ENCODE measurements at regions not wholly inside any gene's neighbourhood (a gene's known extent, or its start where the extent isn't known, plus 50 kb on each side); places are given as distances from the start of the nearest gene placed in this dataset.

DNA sequence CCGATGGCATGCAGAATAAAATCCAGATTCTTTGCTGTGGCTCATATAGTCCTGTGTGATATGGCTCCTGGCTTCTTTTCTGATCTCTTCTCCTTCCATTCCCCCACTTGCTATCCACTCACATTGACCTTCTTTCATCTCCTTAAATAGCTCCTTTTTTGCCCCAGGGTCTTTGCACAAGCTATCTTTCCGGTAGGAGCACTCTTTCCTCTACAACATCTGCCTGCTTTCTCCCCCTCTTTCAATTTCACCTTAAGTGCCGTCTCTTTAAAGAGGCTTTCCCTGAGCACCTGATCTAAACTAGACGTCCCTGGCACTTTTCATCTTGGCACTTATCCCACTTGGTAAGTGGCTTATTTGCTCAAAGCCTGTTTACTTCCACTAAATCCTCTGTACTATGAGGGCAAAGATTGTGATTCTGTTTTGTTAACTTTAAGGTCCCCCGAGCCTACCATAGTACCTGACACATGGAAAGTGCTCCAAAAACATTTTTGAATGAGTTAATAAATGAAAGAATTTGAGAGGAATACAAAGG is 323.3 kb upstream of the TLE3 start:
- DNase-seq, result no peak

DNA sequence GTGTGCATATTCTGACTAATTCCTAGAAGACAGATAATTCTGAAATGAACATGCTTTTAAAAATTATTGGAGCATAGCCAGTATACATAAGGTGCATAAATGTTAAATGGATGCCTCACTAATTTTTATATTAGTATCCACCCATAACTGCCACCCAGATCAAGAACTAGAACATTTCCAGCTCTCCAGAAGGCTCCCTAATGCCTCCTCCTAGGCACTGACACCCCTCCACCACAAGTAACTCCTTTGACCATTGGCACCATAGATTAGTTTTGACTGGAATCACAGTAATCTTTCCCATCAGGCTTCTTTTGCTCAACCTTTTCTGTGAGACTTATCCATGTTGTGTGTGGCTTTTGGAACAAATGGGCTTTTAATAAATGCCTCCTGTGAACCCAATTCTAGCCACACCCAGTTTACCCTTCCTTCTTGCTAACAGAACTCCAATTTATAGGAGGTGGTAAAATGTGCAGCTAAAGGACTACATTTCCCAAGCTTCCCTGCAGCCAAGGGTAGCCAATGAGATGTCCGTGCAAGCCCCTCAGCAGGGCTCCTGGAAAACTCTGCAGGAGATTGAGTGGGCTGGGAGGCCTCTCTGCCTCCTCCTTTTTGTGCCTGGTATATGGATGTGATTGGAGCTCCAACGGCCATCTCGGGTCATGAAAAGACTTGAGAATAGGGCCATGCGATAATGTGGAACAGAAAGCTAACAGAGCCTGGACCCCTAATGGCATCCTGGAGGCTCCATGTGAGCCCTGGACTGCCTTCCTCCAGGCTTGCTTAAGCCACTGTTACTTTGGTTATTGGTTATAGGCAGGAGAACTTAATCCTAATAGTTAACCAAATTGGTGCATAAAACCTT is 322.6 kb upstream of the TLE3 start:
- DNase-seq, result no peak

DNA sequence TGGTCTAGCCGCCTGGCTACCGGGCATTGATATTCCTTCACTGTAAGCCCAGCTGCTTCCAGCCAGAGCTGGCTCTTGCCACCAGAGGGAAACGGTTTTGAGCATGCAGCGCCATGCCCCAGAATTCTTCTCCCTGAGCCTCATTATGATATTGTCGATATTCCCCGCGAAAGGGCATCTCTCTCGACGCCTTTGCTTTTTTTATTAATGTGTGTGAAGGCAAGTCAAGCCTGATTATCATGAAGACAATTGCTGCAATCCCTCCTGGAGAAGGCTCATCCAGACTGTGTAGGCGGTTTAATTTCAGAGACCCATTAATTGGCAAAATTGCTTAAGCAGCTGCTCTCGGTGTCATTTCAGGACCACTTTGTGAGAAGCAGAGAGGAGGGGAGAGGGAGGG is 321.2 kb upstream of the TLE3 start:
- no peak for DNase-seq

DNA sequence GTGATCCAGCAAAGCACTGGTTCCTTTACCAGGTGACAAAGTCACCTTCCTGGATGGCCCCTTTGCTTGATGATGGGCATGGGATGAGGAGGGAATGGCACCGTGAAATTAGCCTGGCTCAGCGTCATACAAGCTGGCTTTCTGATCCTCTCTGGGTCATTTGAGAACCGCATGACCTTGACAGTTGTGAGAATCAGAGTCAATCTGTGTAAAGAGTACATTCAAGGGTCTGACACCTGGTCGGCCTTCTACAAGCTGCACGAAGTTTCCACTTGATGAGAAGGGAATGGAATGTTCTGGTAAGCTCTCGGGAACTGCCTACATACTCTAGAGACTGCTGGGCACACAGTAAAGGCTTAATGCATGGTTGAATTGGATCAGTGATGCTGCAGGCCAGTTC is 319.8 kb upstream of the TLE3 start:
- DNase-seq, result no peak

DNA sequence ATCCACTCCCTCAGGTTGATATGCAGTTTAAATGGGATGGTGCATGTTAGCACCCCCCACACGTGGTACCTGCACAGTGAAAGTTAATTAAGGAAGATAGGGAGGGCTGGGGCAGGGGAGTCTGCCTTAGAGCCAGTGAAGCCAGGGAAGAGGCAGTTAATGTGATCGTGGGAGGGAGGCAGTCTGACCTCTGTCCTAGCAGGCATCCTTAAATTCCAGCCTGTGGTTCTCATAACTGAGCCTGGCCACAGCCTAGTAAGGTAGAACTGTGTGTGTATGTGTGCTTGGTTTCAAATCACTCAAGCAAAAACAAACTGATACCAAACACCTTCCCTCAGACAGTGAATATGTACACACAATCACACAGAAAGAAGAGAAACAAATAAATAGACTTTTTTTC is 319.1 kb upstream of the TLE3 start:
- no peak for DNase-seq

DNA sequence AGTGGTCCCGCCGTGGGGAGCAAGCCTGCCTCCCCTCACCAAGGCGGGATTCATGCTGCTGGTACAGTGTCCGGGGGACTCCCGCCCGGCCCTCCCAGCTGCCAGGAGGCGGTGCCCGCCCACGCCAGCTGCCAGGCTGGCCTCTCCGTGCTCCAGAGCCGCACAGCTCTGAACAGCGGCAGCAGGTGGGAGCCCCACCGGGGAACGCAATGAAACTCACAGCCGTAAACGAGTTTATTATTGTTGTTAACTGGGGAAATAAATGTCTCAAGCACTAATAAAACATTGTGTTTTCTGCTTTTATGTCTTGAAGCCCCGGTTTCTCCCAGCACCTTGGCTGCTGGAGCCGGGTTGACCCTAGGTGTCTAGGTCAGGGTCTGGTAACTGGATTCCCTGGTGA is 317.7 kb upstream of the TLE3 start:
- DNase-seq, result peak; percentile 79

DNA sequence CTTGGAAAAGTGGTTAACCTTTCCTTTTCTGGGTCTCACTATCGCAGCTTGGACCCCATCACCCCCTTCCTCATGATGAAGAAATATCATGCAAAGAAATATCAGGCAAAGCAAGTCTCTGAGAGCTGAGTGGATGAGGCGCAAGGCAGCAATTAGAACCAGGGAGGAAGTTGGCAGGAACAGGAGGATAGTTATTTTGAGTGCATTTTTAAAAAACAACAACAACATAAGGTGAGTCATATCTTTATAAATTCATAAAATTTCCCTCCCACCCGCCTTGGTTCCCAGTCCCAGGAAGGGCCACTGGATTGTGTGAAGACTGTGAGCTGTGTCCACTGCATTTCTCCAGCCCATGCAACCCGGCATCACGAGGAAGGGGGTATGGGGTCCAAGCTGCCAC is 316.9 kb upstream of the TLE3 start:
- no peak for DNase-seq

DNA sequence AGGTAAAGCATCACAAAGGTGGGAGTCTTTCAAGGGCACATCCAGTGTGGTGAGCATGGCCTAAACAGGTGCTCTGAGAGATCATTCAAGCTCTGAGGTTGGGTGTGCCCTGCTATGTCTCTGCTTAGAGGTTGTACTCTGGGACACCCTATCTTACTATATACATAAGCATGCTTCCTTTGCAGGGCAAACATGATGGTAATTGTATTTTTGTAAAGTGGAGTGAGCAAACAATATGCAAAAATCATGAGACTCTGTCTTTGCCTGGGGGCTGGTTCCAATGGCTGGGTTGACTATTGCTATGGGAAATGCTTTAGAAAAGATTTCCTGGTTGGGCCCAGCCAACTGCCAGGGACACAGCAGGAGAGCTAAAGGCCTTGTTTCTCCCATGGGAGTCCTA is 315.1 kb upstream of the TLE3 start:
- DNase-seq, result no peak

DNA sequence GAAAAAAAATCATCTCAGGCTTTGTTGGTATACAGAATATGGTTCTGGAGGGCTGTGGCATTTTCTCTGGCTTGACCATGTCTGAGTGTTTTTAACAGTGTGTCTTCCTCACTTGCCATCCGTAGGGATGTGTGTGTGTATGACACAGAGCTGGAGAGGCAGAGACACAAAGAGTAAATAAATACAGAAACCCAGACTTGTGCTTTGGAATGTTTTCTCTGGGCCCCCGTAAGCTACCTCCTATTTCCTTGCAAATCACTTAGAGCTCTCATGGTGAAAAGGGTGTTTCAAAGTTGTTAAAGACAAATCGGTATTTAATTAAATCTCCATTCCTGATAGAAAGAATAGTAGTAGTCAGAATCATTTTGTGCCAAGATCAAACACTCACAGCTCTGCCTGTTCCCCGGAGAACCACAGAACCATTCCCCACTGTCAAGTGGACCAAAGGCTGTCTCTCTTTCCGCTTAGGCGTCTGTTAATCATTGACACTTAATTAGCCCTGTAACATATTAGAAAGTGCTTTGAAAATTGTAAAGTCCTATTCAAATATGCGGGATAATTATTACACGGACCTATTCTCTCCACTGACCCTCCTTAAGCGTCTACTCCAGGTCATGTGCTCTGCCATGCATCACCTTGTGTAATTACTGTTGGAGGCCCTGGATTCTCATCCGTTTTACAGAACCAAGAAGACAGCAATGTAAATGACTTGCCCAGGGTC is 313.6 kb upstream of the TLE3 start:
- no peak for DNase-seq

DNA sequence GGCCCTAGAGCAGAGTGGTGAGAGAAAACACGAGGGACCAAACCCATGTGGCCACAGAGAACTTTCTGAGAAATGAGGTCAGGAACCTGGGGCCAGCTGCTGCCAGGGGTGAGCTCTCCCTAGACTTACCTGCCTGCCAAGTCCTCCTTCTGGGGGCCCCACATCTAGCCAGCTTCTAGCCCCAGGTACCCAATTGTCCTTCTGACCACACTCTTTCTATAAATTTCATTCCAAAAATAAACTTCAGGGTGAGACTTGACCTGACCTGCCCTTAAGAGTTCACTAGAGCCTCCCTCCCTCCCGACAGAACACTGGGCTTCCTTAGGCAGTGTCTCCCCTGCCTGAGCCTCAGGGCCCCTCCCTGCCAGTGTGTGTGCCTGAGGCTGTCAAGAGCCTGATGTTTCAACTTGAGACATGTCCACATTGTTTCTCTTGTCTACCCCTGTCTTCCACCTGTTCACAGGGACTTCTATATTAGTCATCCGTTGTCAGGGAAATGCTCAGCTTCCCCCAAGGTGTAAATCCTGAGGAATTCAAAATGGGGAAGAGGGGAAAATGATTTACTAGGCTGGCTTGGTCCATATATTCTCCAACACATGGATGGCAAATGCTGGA is 312.8 kb upstream of the TLE3 start:
- DNase-seq, result peak; percentile 11

DNA sequence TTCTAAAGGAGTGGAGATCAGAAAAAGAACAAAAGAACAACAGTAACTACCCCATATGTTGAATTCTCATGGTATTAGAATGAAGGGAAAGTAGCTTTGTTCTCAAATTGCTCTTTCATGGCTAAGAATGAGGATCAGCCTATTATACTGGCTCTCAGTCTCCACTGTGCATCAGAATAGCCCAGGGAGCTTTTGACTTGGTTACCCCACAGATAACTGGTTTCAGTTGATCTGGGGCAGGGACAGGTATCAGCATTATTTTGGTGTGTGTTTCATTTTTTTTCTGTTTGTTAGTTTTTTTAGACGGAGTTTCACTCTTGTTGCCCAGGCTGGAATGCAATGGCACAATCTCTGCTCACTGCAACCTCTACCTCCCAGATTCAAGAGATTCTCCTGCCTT is 311.7 kb upstream of the TLE3 start:
- DNase-seq, result no peak

DNA sequence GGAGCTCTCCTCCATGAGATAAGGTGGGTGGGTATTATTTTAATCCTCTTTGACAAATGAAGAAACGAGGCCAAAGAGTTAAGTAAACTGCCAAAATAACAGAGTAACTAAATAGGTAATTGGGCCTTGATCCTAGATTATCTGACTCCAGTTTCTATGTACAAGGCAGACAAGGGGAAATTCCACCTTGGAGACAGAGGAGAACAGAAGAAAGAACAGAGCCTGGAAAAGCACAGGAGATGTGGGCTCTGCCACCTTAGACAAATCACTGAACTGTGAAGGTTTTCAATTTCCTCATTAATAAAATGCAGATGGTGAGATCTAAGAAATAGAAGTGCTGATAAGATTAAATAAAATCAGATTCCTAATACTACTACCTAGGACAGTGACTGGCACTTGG is 310.2 kb upstream of the TLE3 start:
- DNase-seq, result no peak

DNA sequence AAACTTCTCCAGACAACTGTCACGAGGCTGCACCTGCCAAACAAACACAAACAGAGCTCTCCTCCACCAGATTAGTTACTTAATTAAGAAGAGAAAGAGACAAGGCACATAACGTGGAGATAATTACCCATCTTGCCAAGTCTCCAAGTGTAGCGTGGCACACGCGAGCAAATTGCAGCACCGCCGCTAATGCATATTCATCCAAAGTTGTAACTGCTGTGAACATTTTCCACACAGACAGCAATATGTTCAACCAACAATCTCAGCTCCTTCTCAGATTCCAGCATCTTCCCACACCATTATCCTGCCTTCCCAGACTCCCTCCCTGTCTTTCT is 309.6 kb upstream of the TLE3 start:
- DNase-seq, result peak; percentile 7

DNA sequence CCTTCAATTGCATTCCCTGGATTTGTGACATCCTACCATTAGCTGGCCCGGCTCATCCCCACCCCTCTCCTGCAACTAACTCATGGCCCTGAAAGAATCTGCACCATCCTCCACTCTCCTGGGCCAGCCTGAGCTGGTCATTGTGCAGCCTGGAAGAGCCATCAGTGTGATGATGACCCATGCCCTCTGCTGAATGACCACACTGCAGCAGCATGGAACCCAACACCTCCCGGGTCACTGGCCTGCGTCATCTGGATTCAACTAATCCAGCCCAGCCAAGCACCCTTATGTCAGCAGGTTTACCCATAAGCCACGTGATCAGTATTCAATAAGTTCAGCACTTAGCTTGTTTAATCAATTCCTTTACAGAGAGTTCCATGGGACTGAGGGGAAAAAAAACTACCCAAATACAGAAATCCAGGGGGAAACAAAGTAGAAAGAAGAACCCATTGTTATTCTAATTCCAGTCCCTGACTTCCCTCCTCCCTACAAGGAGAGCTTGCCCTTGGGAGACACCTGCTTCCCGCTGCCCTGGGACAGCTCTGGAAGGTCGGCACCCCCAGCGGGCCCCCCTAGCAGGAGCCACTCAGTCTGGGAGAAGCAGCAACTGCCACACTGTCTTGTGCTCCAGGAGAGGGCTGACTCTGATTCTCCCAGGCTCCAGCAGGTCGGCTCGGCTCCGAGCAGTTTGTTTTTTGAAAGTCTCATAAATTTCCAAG is 309.1 kb upstream of the TLE3 start:
- DNase-seq, result peak; percentile 13

DNA sequence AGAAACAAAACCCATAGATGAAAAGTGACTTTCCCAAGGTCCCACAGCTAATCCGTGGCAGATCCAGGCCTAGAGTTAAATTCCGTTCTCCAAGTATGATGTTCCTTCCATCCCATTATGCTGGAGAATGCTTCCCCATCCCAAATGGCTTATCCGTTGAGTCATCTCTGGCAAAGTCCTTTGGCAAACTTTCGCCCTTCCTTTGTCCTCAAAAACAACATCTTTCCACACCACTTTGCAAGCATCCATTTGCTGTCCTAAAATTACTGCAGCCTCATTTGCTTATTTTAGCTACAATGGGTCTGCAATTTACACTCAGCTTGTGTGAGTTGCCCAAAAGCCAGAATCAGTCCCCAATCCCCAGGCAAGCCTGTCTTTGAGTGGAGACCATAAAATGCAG is 304.0 kb upstream of the TLE3 start:
- peak; percentile 62 for DNase-seq

DNA sequence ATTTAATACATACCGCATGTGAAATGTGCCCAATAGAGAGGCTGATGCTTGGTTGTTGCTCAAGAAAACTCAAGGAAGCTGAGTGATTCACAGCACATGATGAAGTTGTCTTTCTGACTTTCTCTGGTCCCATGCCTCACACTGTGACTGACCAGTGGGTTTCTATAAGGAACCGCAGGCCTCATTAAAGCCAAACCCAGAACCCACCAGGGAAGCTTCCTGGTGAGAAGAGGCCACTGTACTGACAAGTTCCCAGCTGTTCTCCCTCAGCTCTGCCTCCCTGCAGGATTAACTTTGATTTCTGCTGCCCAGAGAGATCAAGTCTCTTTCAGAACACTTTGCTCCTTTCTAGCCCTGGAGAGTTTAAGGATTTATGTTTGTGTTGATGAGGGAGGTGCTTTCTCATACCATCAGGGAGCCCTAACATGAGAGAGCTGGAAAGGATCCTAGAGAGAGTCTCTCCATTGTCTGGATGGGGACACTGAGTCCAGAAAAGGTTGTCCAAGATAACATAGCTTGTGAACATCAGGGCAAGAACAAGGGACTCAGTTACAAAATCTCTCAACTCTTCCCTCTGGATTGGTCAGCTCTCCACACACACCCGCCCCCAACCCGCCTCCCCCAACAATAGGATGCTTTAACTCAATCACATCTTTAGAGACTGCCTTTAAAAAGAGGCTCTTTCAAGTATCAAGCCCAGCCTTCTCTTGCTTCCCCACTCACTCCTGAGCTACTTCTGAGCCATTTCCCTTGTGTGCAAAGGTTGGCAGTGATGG is 303.2 kb upstream of the TLE3 start:
- peak; percentile 17 for DNase-seq

DNA sequence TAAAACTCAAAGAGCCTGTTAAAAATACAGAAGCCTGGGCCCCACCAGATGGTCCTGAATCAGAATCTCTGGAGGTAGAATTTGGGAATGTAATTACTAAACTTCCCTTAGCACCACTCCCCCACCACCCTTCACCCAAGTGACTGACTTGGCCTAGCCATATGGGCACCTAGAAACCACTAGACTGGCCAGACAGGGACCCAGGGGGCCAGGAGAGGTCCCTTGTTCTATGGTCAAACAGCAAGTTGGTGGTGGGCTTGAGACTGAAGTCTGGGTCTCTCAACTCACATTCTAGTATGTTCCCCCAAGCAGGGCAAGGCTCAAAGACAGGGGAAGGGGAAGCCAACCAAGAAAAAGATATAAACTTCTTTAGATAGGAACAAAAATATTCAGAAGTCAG is 301.5 kb upstream of the TLE3 start:
- peak; percentile 2 for DNase-seq

DNA sequence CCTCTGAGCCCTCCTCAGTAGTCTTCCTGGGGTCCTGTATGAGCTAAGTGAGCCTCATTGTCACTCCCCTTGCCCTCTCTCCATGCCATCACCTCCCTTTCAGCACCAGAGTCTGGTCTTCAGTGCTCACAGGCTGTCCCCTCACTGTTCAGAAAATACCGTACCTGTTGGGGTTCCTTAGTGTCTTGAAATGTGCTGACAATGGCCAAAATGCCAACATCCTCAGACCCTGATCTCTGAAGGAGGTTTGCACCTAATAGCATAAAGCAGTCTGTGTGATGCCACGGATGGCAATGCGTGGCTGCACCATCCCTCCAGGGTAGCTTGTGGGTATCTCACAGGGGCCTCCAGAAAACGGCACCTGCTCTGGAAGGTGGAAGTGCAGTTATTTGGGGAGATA is 301.0 kb upstream of the TLE3 start:
- DNase-seq, result peak; percentile 7

DNA sequence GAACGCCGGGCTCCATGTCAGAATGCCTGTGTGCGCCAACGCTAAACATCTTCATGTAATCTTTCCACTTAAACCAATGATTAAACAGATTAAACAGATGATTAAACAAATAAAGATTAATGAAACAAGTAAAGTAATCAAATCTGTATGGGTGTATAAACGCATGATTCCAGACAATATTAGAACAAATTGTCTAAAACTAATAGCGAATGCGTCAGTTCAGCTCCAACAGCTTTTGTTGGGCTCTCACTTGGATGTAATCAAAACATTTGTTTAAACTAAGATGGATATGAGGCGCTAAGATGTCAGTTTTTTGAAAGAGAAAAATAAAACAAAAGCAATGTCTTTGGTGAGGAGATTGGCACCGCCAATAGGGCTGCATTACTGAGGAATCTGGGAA is 299.1 kb upstream of the TLE3 start:
- DNase-seq, result peak; percentile 2

DNA sequence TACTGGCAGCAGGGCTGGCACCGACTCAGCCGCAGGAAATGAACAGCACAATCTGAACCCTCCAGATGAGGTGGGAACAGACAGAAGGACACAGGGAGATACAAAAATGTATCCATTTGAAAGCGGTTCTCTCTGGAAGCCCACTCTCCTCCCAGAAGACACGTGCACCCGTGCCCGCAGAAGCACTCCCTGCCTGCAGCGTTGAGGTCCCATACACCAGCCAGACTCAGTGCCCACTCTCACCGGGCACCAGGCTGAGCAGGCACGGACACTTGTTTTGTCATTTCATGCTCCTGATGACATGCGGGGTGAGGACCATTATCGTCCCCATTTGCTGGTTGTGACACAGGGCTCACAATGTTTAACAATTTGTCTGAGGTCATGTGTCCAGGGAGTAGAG is 297.4 kb upstream of the TLE3 start:
- peak; percentile 11 for DNase-seq

DNA sequence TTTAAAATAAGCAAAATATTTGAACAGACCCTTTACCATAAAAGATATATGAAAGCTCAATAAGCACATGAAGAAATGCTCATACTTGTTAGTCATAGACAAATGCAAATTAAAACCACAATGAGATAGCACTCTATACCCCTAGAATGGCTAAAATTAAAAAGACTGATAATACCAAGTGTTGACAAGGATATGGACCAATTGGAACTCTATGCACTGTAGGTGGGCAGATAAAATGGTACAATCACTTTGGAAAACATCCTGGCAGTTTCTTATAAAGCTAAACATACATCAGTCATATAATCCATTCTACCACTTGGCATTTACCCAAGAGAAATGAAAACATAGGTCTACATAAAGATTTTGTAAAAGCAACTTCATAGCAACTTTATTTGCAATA is 293.0 kb upstream of the TLE3 start:
- no peak for DNase-seq

DNA sequence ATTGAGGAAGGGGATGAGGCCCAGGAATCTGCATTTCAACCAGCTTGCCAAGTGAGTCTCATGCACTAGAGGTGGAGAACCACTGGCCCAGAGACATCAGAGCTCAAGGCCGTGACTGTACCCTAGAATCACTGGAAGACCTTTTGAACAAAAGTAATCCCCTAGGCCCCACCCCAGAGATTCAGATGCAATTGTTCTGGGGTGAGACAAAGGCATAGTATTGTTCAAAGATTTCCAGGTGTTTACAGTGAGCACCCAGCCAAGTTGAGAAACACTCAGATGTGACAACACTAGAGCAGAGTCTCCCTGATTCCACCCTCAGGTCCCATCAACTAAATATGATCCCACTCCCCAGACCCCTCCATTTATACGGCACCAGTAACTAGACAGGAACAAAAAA is 290.3 kb upstream of the TLE3 start:
- DNase-seq, result no peak

All from right hindlimb (tissue), 1 donor.